ENCODE measurements at regions not wholly inside any gene's neighbourhood (a gene's known extent, or its start where the extent isn't known, plus 50 kb on each side); places are given as distances from the start of the nearest gene placed in this dataset.

- no peaks in the 10 kb centered on the region for H3K4me1 ChIP-seq
- H3K36me3 ChIP-seq = peaks cover 0 to 8% (median 0%) of the 10 kb centered on the region in 3 donors
- no peak overlapping the region for H3K27ac ChIP-seq
- WGBS, 2 donors = 71 to 80% methylated on average over 6 of the region's 6 CpGs
- no peak overlapping the region for H3K4me3 ChIP-seq
- no peak for TF ChIP-seq CTCF (IDR thresholded peaks at IDR 0.05)
- no peak for TF ChIP-seq POLR2A (IDR thresholded peaks at IDR 0.05)
- TF ChIP-seq EP300 (IDR thresholded peaks at IDR 0.05) = no peak
- DNase-seq (ENCODE audit: low spot score in 2 of 2) = no peak
- no peaks in the 10 kb centered on the region for H3K9me3 ChIP-seq
- no peaks in the 10 kb centered on the region for H3K27me3 ChIP-seq
Observed at GRCh38 chr1:245019910-245020486, 134.8 kb upstream of the KIF26B start.

- WGBS, 2 donors = 95 to 97% methylated on average over 4 of the region's 4 CpGs
- Histone ChIP-seq H3K4me1 (no peaks in the 10 kb centered on the region), H3K36me3 (peaks cover 0 to 8% (median 0%) of the 10 kb centered on the region in 3 donors), H3K27me3 (no peaks in the 10 kb centered on the region), H3K4me3 (no peak overlapping the region), H3K27ac (no peak overlapping the region), H3K9me3 (no peaks in the 10 kb centered on the region)
- no peak for DNase-seq (ENCODE audit: low spot score in 2 of 2)
- TF ChIP-seq CTCF (IDR thresholded peaks at IDR 0.05) = no peak
- TF ChIP-seq EP300 (IDR thresholded peaks at IDR 0.05) = no peak
- no peak for TF ChIP-seq POLR2A (IDR thresholded peaks at IDR 0.05)
Observed at GRCh38 chr1:245016700-245017099, 138.1 kb upstream of the KIF26B start.

GRCh38 chr1:245015031-245015430, 139.8 kb upstream of the KIF26B start:
- H3K27ac ChIP-seq = no peak overlapping the region
- WGBS, 2 donors = 84 to 87% methylated on average over 3 of the region's 3 CpGs
- H3K9me3 ChIP-seq = no peaks in the 10 kb centered on the region
- no peaks in the 10 kb centered on the region for H3K27me3 ChIP-seq
- TF ChIP-seq POLR2A (IDR thresholded peaks at IDR 0.05) (no peak), EP300 (IDR thresholded peaks at IDR 0.05) (no peak), CTCF (IDR thresholded peaks at IDR 0.05) (no peak)
- DNase-seq (ENCODE audit: low spot score in 2 of 2) = no peak
- no peak overlapping the region for H3K4me3 ChIP-seq
- H3K36me3 ChIP-seq = peaks cover 0 to 7% (median 0%) of the 10 kb centered on the region in 3 donors
- H3K4me1 ChIP-seq = no peaks in the 10 kb centered on the region

GRCh38 chr1:245014247-245015029, 140.3 kb upstream of the KIF26B start:
- H3K4me3 ChIP-seq = no peak overlapping the region
- no peak overlapping the region for H3K27ac ChIP-seq
- peaks cover 0 to 12% (median 0%) of the 10 kb centered on the region in 3 donors for H3K36me3 ChIP-seq
- no peaks in the 10 kb centered on the region for H3K4me1 ChIP-seq
- WGBS, 2 donors = 80 to 95% methylated on average over 3 of the region's 3 CpGs
- no peaks in the 10 kb centered on the region for H3K27me3 ChIP-seq
- TF ChIP-seq POLR2A (IDR thresholded peaks at IDR 0.05) (no peak), EP300 (IDR thresholded peaks at IDR 0.05) (no peak)
- DNase-seq (ENCODE audit: low spot score in 2 of 2) = no peak
- no peaks in the 10 kb centered on the region for H3K9me3 ChIP-seq

GRCh38 chr1:245010018-245010614, 144.7 kb upstream of the KIF26B start:
- Histone ChIP-seq H3K4me1 (no peaks in the 10 kb centered on the region), H3K4me3 (no peak overlapping the region), H3K27me3 (no peaks in the 10 kb centered on the region), H3K27ac (no peak overlapping the region), H3K9me3 (no peaks in the 10 kb centered on the region), H3K36me3 (peaks cover 0 to 12% (median 0%) of the 10 kb centered on the region in 3 donors)
- WGBS, 2 donors = 96 to 97% methylated on average over 8 of the region's 8 CpGs
- DNase-seq (ENCODE audit: low spot score in 2 of 2) = no peak
- TF ChIP-seq EP300 (IDR thresholded peaks at IDR 0.05) (no peak), CTCF (IDR thresholded peaks at IDR 0.05) (no peak), POLR2A (IDR thresholded peaks at IDR 0.05) (no peak)

Measured in tibial nerve (tissue), 4 donors.